Urinary bladder (tissue), 3 donors: ENCODE measurements at regions not wholly inside any gene's neighbourhood (a gene's known extent, or its start where the extent isn't known, plus 50 kb on each side); places are given as distances from the start of the nearest gene placed in this dataset.
"Not testable (repeated sequence)": the region's sequence is repeated elsewhere in the genome, so short reads cannot be mapped to it uniquely, and the experiment has no call there.

Experiments used
- DNase-seq: peaks from one replicate; pipeline ENCODE4 v3.0.0-alpha.2; 2015; ENCODE audit errors: extremely low spot score
- H3K27ac ChIP-seq: one replicate; pipeline ENCODE4 v1.5.1; 2013; ENCODE audit warnings: low read depth, mild to moderate bottlenecking, moderate library complexity
- H3K36me3 ChIP-seq: one replicate; pipeline ENCODE4 v1.6.1; 2013; ENCODE audit warnings: mild to moderate bottlenecking, moderate library complexity; ENCODE audit not compliant: insufficient read depth
- H3K4me1 ChIP-seq: one replicate; pipeline ENCODE4 v1.6.1; 2013; ENCODE audit warnings: mild to moderate bottlenecking, moderate library complexity; ENCODE audit not compliant: insufficient read depth
- H3K4me3 ChIP-seq: one replicate; pipeline ENCODE4 v1.5.1; 2013; ENCODE audit warnings: low read depth, low read length
- WGBS: extraction: QIAGEN DNeasy Blood & Tissue Kit; methylation state at CpG from one replicate; pipeline ENCODE4 v1.1.7; 2013; 5-methylcytosine and 5-hydroxymethylcytosine counted together
- donor health status: healthy with polysubstance abuse.
- donor health status: healthy.

DNA sequence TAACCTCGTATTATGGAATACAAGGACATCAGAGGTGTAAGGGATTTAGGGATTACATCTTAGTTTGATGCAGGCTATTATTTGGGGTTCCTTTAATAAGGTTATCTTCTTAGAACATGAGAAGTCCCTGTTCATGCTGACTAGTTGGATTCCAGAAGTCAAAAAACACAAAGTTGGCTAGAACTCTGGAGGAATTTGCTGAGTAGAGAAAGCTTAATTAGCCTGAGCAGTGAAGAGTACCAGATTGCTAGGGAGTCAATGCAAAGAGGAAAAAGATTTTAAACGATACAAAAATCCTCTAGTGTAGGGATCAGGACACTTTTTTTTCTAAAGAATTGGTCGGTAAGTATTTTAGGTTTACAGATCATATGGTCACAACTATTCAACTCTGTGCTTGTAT lies 1872.5 kb upstream of the C9orf72 start:
- Histone ChIP-seq H3K36me3 (no peaks in the 10 kb centered on the region), H3K4me3 (no peak overlapping the region), H3K27ac (no peak overlapping the region), H3K4me1 (no peaks in the 10 kb centered on the region)
- no peak for DNase-seq
- WGBS = 63% methylated on average over 3 of the region's 3 CpGs

GRCh38 chr9:29449306-29449705 lies 1876.0 kb upstream of the C9orf72 start:
- Histone ChIP-seq H3K4me3 (no peak overlapping the region), H3K4me1 (no peaks in the 10 kb centered on the region), H3K36me3 (no peaks in the 10 kb centered on the region), H3K27ac (no peak overlapping the region)
- DNase-seq = no peak

- not testable (repeated sequence) for H3K4me1 ChIP-seq, H3K36me3 ChIP-seq, DNase-seq, H3K4me3 ChIP-seq, H3K27ac ChIP-seq
- WGBS = 89% methylated on average over 27 of the region's 29 CpGs
Measured at GRCh38 chr9:29450343-29450875, 1877.1 kb upstream of the C9orf72 start.

DNA sequence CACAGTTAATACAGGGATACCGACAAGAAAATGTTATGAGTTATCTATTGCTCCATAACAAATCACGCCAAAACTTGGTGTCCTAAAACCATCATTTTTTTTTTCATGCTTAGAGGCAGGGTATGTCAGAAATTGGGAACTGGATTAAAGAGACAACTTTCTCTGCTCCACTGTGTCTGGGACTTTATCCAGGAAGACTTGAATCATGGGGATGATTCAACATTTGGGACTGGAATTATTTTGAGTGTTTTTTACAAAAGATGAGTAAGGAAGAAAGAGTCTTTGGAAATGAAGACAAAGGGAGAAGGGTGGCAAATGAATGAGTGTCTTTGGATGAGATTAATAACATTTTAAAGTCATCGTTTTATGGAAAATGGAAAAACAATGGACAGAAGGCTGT lies 1883.7 kb upstream of the C9orf72 start:
- Histone ChIP-seq H3K4me3 (no peak overlapping the region), H3K36me3 (no peaks in the 10 kb centered on the region), H3K27ac (no peak overlapping the region), H3K4me1 (no peaks in the 10 kb centered on the region)
- WGBS = 74% methylated on average over 3 of the region's 3 CpGs
- DNase-seq = no peak

DNA sequence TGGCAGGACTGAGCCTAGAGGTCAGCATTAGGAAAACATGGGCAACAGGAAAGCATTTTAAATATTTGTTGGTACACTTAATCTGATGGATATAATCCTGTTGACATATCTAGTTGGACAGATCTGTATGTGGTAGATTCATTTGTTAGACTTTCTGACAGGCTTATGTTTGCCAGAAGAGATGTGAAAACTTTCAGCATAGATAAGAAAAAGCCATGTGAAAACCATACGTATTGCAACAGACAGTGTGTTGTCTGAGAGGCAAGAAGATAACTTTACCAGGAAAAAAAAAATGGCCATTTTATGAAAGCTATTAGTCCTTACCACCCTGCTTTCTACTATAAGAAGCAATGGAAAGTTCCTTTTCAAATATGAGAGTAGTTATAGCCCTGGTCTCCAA lies 1902.2 kb upstream of the C9orf72 start:
- DNase-seq = no peak
- Histone ChIP-seq H3K36me3 (no peaks in the 10 kb centered on the region), H3K27ac (no peak overlapping the region), H3K4me1 (no peaks in the 10 kb centered on the region), H3K4me3 (no peak overlapping the region)
- 22% methylated on average over 1 of the region's 1 CpG for WGBS

GRCh38 chr9:29511680-29512079 lies 1938.4 kb upstream of the C9orf72 start:
- Histone ChIP-seq H3K4me3 (no peak overlapping the region), H3K27ac (no peak overlapping the region), H3K36me3 (no peaks in the 10 kb centered on the region), H3K4me1 (no peaks in the 10 kb centered on the region)
- WGBS = 80% methylated on average over 1 of the region's 1 CpG
- DNase-seq = no peak

GRCh38 chr9:29514336-29514735 lies 1941.1 kb upstream of the C9orf72 start:
- no peaks in the 10 kb centered on the region for H3K4me1 ChIP-seq
- no peaks in the 10 kb centered on the region for H3K36me3 ChIP-seq
- H3K27ac ChIP-seq = no peak overlapping the region
- DNase-seq = no peak
- no peak overlapping the region for H3K4me3 ChIP-seq
- 53% methylated on average over 11 of the region's 11 CpGs for WGBS

- Histone ChIP-seq H3K36me3 (no peaks in the 10 kb centered on the region), H3K4me1 (no peaks in the 10 kb centered on the region), H3K27ac (no peak overlapping the region), H3K4me3 (no peak overlapping the region)
- WGBS = 68% methylated on average over 8 of the region's 8 CpGs
- DNase-seq = no peak
Measured at GRCh38 chr9:29514862-29515261, 1941.6 kb upstream of the C9orf72 start.

- Histone ChIP-seq H3K27ac (no peak overlapping the region), H3K4me1 (no peaks in the 10 kb centered on the region), H3K4me3 (no peak overlapping the region), H3K36me3 (no peaks in the 10 kb centered on the region)
- 51% methylated on average over 3 of the region's 3 CpGs for WGBS
- DNase-seq = no peak
Measured at GRCh38 chr9:29548436-29548835, 1975.2 kb upstream of the C9orf72 start.

GRCh38 chr9:29555502-29555901 lies 1982.2 kb upstream of the C9orf72 start:
- DNase-seq = no peak
- Histone ChIP-seq H3K4me1 (no peaks in the 10 kb centered on the region), H3K36me3 (no peaks in the 10 kb centered on the region), H3K27ac (no peak overlapping the region), H3K4me3 (no peak overlapping the region)

DNA sequence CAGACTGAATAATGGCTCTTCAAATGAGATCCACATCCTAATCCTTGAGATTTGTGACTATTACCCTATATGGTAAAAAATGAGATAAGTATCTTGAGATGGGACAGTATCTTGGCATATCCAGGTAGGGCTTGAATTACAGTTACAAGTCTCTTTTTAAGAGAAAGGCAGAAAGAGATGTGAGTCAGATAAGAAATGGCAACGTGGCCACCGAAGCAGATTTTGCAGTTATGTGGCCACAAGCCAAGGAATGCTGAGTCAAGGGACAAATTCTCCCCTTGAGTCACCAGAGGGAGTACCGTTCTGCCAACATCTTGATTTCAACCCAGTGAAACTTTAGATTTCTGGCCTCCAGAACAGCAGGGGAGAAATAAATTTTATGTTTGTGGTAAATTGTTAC lies 1983.0 kb upstream of the C9orf72 start:
- no peak for DNase-seq
- 34% methylated on average over 3 of the region's 3 CpGs for WGBS

DNA sequence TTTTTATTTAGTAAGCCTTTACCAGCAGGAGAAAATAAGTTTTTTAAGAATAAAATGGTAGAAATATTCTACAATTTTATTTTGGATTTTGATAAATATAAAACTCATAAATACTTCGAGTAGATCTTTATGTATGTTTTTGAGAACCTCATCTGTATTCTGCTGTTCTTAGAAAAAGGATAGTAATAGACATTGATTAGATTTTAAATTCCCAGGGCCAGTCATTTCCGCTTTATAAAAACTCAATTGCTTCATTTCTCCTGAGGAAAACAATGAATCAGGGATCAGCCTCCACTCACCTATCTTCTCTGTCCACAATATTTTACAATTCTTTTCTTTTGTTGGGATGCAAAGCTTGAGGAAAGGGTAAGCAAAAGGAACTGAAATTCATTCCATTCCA lies 1983.5 kb upstream of the C9orf72 start:
- no peak overlapping the region for H3K27ac ChIP-seq
- 87% methylated on average over 2 of the region's 2 CpGs for WGBS

More for the DNA sequence above, 1983.0 kb upstream of the C9orf72 start:
- Histone ChIP-seq H3K4me1 (no peaks in the 10 kb centered on the region), H3K27ac (no peak overlapping the region), H3K36me3 (no peaks in the 10 kb centered on the region), H3K4me3 (no peak overlapping the region)

DNA sequence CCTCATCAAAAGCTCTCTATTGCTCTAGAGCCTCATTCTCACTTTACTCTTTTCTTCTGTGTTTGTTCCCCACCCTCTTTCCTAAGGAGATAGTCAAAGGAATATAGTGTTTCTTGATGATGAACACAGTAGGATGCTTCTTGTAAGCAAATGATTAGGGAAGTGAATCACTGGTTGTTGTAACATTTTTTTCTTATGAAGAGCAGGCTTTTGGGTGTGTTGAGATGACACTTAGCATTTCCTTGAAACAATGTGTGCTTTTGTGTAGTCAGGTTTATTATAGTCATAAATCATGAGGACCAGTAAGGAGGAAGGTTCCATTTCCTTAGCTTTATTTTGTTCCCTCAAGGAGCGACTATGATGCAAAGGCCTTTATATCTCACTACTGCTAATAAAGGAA lies 1991.3 kb upstream of the C9orf72 start:
- DNase-seq = no peak
- 42% methylated on average over 1 of the region's 1 CpG for WGBS
- Histone ChIP-seq H3K27ac (no peak overlapping the region), H3K36me3 (no peaks in the 10 kb centered on the region), H3K4me3 (no peak overlapping the region), H3K4me1 (no peaks in the 10 kb centered on the region)

More for the DNA sequence above, 1983.5 kb upstream of the C9orf72 start:
- DNase-seq = no peak
- Histone ChIP-seq H3K4me3 (no peak overlapping the region), H3K4me1 (no peaks in the 10 kb centered on the region), H3K36me3 (no peaks in the 10 kb centered on the region)

DNA sequence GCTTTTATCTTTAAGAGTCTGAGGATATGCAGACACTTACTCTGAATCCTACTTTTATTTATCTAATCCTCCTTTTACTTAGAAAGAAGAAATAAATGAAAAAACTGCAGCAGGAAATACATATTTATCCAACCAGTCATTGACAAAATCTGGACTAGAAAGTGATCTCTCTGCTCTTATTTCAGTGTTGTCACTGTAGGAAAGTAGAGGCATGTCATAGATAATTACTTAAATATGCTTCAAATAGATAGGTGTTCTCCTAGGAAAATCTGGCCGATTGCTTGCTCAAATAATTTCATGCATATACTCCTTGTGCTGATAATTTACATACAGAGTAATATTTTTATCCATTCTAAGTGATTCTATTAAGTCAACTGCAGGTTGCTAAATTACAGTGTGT lies 2001.9 kb upstream of the C9orf72 start:
- Histone ChIP-seq H3K27ac (no peak overlapping the region), H3K4me3 (no peak overlapping the region), H3K36me3 (no peaks in the 10 kb centered on the region), H3K4me1 (no peaks in the 10 kb centered on the region)
- WGBS = 74% methylated on average over 1 of the region's 1 CpG
- no peak for DNase-seq

GRCh38 chr9:29588361-29588760 lies 2015.1 kb upstream of the C9orf72 start:
- Histone ChIP-seq H3K4me3 (no peak overlapping the region), H3K4me1 (no peaks in the 10 kb centered on the region), H3K36me3 (no peaks in the 10 kb centered on the region), H3K27ac (no peak overlapping the region)
- no peak for DNase-seq
- WGBS = 56% methylated on average over 2 of the region's 2 CpGs
